ENCODE measurements at regions not wholly inside any gene's neighbourhood (a gene's known extent, or its start where the extent isn't known, plus 50 kb on each side); places are given as distances from the start of the nearest gene placed in this dataset.

DNA sequence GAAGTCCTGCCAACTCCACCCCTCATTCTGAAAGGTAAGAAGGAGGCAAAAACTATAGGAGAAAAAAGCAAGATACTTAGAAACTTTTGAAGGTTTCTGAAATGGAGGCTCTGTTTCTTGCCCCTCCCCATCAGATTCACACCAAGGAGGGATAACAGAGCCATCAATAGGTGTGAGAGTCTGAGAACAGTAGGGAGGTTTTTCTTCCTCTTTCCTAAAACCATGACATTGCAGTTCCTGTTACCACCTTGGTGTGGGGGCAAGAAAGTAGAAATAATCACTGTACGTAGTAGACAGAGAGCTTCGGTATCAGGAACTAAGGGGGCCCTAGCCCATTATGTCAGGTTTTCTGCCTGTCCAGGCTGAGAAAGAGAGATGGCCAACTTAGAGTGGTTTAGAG, 333.3 kb upstream of the SYNCRIP start:
- CTCF ChIA-PET: no interaction called here
- TF ChIP-seq BHLHE40 (IDR thresholded peaks at IDR 0.05; ENCODE audit: borderline replicate concordance) (no peak), ELF4 (IDR thresholded peaks at IDR 0.05) (no peak), SP1 (IDR thresholded peaks at IDR 0.05) (no peak), HDGF (IDR thresholded peaks at IDR 0.05; ENCODE audit: borderline replicate concordance) (no peak), FOXK2 (IDR thresholded peaks at IDR 0.05) (no peak), ARNT (IDR thresholded peaks at IDR 0.05) (no peak), CTBP1 (IDR thresholded peaks at IDR 0.05; ENCODE audit: borderline replicate concordance) (no peak), FOXM1 (IDR thresholded peaks at IDR 0.05; ENCODE audit: borderline replicate concordance) (no peak), TARDBP (IDR thresholded peaks at IDR 0.05) (no peak), NFRKB (IDR thresholded peaks at IDR 0.05) (no peak), LEF1 (IDR thresholded peaks at IDR 0.05; ENCODE audit: borderline replicate concordance) (no peak), SUZ12 (IDR thresholded peaks at IDR 0.05) (no peak), L3MBTL2 (conservative IDR thresholded peaks at IDR 0.05) (no peak)
- DNase-seq (ENCODE audit: extremely low spot score): no peak
- POLR2A ChIA-PET: no interaction called here

DNA sequence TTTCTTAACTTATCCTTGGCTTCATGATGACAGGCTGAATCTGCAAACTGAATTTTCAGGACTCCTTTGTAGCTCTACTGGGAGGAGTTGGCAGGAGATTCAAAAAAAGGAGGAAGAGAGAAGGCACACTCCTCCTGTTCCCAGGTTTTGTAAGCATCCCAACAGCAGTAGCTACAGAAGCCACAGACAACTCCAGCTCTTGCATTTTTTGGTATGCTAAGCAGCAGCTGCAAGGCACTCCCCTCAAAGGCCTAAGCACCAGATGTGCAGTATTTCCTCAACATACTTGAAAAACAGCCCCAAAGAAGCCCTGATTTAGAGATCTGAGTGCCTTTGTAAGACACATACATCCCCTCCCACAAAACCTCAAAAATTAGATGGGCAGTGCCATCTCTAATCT, 328.6 kb upstream of the SYNCRIP start:
- no peak for DNase-seq (ENCODE audit: extremely low spot score)
- TF ChIP-seq HDGF (IDR thresholded peaks at IDR 0.05; ENCODE audit: borderline replicate concordance) (no peak), ARNT (IDR thresholded peaks at IDR 0.05) (no peak), FOXA1 (IDR thresholded peaks at IDR 0.05) (no peak), FOXK2 (IDR thresholded peaks at IDR 0.05) (no peak), SP1 (IDR thresholded peaks at IDR 0.05) (no peak), LEF1 (IDR thresholded peaks at IDR 0.05; ENCODE audit: borderline replicate concordance) (no peak), CTBP1 (IDR thresholded peaks at IDR 0.05; ENCODE audit: borderline replicate concordance) (no peak), TARDBP (IDR thresholded peaks at IDR 0.05) (no peak), NFRKB (IDR thresholded peaks at IDR 0.05) (no peak), SUZ12 (IDR thresholded peaks at IDR 0.05) (no peak), ZNF384 (IDR thresholded peaks at IDR 0.05) (no peak), BHLHE40 (IDR thresholded peaks at IDR 0.05; ENCODE audit: borderline replicate concordance) (no peak), L3MBTL2 (conservative IDR thresholded peaks at IDR 0.05) (no peak), FOXM1 (IDR thresholded peaks at IDR 0.05; ENCODE audit: borderline replicate concordance) (no peak), ELF4 (IDR thresholded peaks at IDR 0.05) (no peak)
- TF ChIP-seq, protein P1, sequence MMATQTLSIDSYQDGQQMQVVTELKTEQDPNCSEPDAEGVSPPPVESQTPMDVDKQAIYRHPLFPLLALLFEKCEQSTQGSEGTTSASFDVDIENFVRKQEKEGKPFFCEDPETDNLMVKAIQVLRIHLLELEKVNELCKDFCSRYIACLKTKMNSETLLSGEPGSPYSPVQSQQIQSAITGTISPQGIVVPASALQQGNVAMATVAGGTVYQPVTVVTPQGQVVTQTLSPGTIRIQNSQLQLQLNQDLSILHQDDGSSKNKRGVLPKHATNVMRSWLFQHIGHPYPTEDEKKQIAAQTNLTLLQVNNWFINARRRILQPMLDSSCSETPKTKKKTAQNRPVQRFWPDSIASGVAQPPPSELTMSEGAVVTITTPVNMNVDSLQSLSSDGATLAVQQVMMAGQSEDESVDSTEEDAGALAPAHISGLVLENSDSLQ (IDR thresholded peaks at IDR 0.05): no peak
- ChIA-PET CTCF (no interaction called here), POLR2A (no interaction called here)

DNA sequence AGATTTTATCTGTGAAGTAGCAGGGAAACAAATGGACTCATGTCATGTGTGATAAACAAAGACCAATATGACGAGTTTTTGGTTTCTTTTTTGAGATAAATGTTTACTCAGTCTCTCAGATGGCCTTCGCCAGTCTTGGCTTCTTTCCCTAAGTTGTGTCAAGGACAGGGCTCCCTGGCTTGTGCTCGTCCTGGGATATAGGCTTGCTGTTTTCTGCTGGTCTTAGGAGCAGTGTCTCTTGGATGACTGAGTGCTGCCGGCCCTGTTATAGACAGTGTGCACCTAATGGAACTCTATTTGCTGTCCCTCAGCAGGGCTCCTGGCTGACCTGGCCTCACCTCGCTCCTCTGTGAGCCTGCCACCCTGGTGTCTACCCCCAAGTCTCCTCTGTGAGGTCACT, 324.1 kb upstream of the SYNCRIP start:
- no peak for DNase-seq (ENCODE audit: extremely low spot score)
- ChIA-PET CTCF (no interaction called here), POLR2A (no interaction called here)
- no peak for TF ChIP-seq BHLHE40 (IDR thresholded peaks at IDR 0.05; ENCODE audit: borderline replicate concordance)
- no peak for TF ChIP-seq NFRKB (IDR thresholded peaks at IDR 0.05)
- TF ChIP-seq, protein P1 (IDR thresholded peaks at IDR 0.05): no peak
- no peak for TF ChIP-seq ARNT (IDR thresholded peaks at IDR 0.05)
- TF ChIP-seq ELF4 (IDR thresholded peaks at IDR 0.05): no peak

DNA sequence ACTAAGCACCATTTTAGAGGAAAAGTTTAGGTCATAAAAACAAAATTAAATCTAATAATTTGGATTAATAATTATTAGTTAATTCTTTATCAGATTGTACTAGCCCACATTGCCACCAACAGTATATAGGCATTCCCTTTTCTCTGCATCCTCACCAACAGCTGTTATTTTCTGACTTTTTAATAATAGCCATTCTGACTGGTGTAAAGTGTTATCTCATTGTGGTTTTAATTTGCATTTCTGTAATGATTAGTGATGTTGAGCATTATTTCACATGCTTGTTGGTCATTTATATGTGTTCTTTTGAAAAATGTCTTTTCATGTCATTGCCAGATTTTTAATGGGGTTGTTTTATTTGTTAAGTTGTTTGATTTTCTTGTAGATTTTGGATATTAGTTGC, 319.1 kb upstream of the SYNCRIP start:
- CTCF ChIA-PET: no interaction called here
- POLR2A ChIA-PET: no interaction called here
- TF ChIP-seq FOXM1 (IDR thresholded peaks at IDR 0.05; ENCODE audit: borderline replicate concordance) (no peak), SP1 (IDR thresholded peaks at IDR 0.05) (no peak), ELF4 (IDR thresholded peaks at IDR 0.05) (no peak), NFRKB (IDR thresholded peaks at IDR 0.05) (no peak), HDGF (IDR thresholded peaks at IDR 0.05; ENCODE audit: borderline replicate concordance) (no peak), LEF1 (IDR thresholded peaks at IDR 0.05; ENCODE audit: borderline replicate concordance) (no peak), TARDBP (IDR thresholded peaks at IDR 0.05) (no peak), L3MBTL2 (conservative IDR thresholded peaks at IDR 0.05) (no peak), FOXA1 (IDR thresholded peaks at IDR 0.05) (no peak), FOXK2 (IDR thresholded peaks at IDR 0.05) (no peak), BHLHE40 (IDR thresholded peaks at IDR 0.05; ENCODE audit: borderline replicate concordance) (no peak), CTBP1 (IDR thresholded peaks at IDR 0.05; ENCODE audit: borderline replicate concordance) (no peak), ZNF384 (IDR thresholded peaks at IDR 0.05) (no peak)
- DNase-seq (ENCODE audit: extremely low spot score): no peak

DNA sequence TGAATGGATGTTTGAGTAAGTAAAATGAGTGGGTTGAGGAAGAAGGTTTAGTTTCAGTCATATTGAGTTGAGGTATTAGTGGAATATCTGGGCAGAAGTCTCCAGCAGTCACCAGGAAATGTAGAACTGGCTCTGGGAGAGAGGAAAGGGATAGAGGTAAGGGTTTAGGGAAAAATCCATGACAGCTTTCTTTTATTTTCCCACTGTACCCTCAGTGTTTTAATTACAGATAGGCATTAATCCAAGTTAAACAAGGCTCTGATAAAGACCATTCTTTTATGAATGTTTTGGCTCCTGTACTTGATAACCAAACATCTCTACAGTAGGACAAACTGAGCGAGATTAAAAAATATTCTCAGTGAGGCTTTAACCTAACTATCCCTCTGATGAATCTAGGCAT, 318.4 kb upstream of the SYNCRIP start:
- ChIA-PET POLR2A (no interaction called here), CTCF (no interaction called here)
- DNase-seq (ENCODE audit: extremely low spot score): no peak
- TF ChIP-seq NFRKB (IDR thresholded peaks at IDR 0.05) (no peak), ARNT (IDR thresholded peaks at IDR 0.05) (no peak), BHLHE40 (IDR thresholded peaks at IDR 0.05; ENCODE audit: borderline replicate concordance) (no peak), LEF1 (IDR thresholded peaks at IDR 0.05; ENCODE audit: borderline replicate concordance) (no peak), CTBP1 (IDR thresholded peaks at IDR 0.05; ENCODE audit: borderline replicate concordance) (no peak), FOXA1 (IDR thresholded peaks at IDR 0.05) (no peak), TARDBP (IDR thresholded peaks at IDR 0.05) (no peak), L3MBTL2 (conservative IDR thresholded peaks at IDR 0.05) (no peak), HDGF (IDR thresholded peaks at IDR 0.05; ENCODE audit: borderline replicate concordance) (no peak), FOXK2 (IDR thresholded peaks at IDR 0.05) (no peak)
- TF ChIP-seq, protein P1 (IDR thresholded peaks at IDR 0.05): no peak

DNA sequence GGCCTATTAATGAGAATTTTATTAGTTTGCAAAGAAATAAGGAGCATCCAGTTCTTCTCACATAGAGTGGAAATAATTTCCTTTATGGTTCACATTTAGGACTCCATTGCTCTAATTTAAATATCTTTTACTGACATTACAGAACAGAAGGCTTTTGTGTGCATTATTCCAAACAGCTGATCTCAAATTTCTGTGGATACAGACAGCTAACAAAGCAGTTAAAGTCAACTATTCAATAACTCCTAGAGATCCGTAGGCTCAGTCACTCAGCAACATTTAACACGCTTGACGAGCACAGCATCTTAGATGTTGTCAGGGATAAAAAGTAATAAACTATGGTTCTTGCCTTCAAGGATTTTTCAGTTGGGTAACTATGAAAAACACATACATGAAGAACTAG, 305.8 kb upstream of the SYNCRIP start:
- POLR2A ChIA-PET: no interaction called here
- DNase-seq (ENCODE audit: extremely low spot score): no peak
- CTCF ChIA-PET: no interaction called here
- TF ChIP-seq FOXM1 (IDR thresholded peaks at IDR 0.05; ENCODE audit: borderline replicate concordance) (no peak), FOXK2 (IDR thresholded peaks at IDR 0.05) (no peak), HDGF (IDR thresholded peaks at IDR 0.05; ENCODE audit: borderline replicate concordance) (no peak), ELF4 (IDR thresholded peaks at IDR 0.05) (no peak), SP1 (IDR thresholded peaks at IDR 0.05) (no peak), FOXA1 (IDR thresholded peaks at IDR 0.05) (no peak), SUZ12 (IDR thresholded peaks at IDR 0.05) (no peak), NFRKB (IDR thresholded peaks at IDR 0.05) (no peak), CTBP1 (IDR thresholded peaks at IDR 0.05; ENCODE audit: borderline replicate concordance) (no peak), ARNT (IDR thresholded peaks at IDR 0.05) (no peak), TARDBP (IDR thresholded peaks at IDR 0.05) (no peak), L3MBTL2 (conservative IDR thresholded peaks at IDR 0.05) (no peak), ZNF384 (IDR thresholded peaks at IDR 0.05) (no peak), BHLHE40 (IDR thresholded peaks at IDR 0.05; ENCODE audit: borderline replicate concordance) (no peak)
- TF ChIP-seq, protein P1 (IDR thresholded peaks at IDR 0.05): no peak

Measured in HEK293T (cell line).